ENCODE measurements at regions not wholly inside any gene's neighbourhood (a gene's known extent, or its start where the extent isn't known, plus 50 kb on each side); places are given as distances from the start of the nearest gene placed in this dataset.

DNA sequence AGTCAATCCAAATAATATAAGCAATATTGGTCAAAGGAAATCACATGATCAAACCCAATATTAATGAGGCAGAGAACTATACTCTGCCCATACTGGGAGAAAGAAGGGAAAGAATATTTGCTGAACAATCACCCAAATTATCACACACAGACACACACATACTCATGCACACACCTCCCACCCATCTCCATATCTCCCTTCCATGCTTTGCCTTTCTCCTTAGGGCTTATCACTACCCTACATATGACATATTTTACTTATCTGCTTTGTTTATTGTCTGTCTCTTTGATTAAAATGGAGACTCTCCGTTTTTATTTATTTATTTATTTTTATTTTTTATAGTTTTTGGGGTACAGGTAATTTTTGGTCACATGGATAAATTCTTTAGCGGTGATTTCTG lies 112.9 kb upstream of the NHS start:
- Histone ChIP-seq H3K9ac (replicated peaks in 1 of 4; ENCODE audit: extremely low read depth in 1 of 4, low read depth in 3 of 4, low read length in 3 of 4) (no peak overlapping the region), H2BK120ac (replicated peaks; ENCODE audit: low read depth, low read length) (no peak overlapping the region), H3K4me2 (ENCODE audit: insufficient read depth in 1 of 2, low read depth in 2 of 2, low read length in 2 of 2) (no peak overlapping the region), H2BK15ac (ENCODE audit: low read length) (no peak overlapping the region), H3K23ac (ENCODE audit: insufficient read length) (no peak overlapping the region), H2BK12ac (ENCODE audit: low read depth, low read length) (no peak overlapping the region), H3K27ac (ENCODE audit: low read depth, low read length) (no peak overlapping the region), H4K91ac (replicated peaks; ENCODE audit: insufficient read length, low read length) (no peak overlapping the region), H3K56ac (replicated peaks; ENCODE audit: insufficient read length, low read depth, low read length) (no peak overlapping the region), H3K36me3 (ENCODE audit: control insufficient read depth in 2 of 4, insufficient read depth in 4 of 4, low read length in 3 of 4) (no peaks in the 10 kb centered on the region), H3K18ac (ENCODE audit: extremely low read depth, low read length) (no peak overlapping the region), H2AFZ (ENCODE audit: low read length) (no peak overlapping the region), H3K79me1 (ENCODE audit: low read depth, low read length) (no peaks in the 10 kb centered on the region), H4K8ac (ENCODE audit: extremely low read depth, insufficient read depth, low read length) (no peak overlapping the region), H3K14ac (ENCODE audit: insufficient read length) (no peak overlapping the region), H2BK20ac (ENCODE audit: low read length) (no peak overlapping the region), H2BK5ac (ENCODE audit: low read depth, low read length) (no peak overlapping the region), H3K4ac (replicated peaks; ENCODE audit: insufficient read length, low read depth, low read length) (no peak overlapping the region), H2AK5ac (ENCODE audit: low read depth, low read length) (no peak overlapping the region), H4K5ac (ENCODE audit: insufficient read length, low read depth, low read length) (no peak overlapping the region), H4K20me1 (replicated peaks in 1 of 2; ENCODE audit: control insufficient read depth in 1 of 2, insufficient read depth in 2 of 2, low read length in 2 of 2) (no peaks in the 10 kb centered on the region), H3K23me2 (ENCODE audit: low read depth, low read length) (no peaks in the 10 kb centered on the region), H3K4me1 (replicated peaks in 1 of 4; ENCODE audit: control insufficient read depth in 3 of 4, insufficient read depth in 4 of 4, low read length in 3 of 4) (no peaks in the 10 kb centered on the region), H3K79me2 (ENCODE audit: control insufficient read depth in 1 of 2, insufficient read depth in 2 of 2, low read length in 2 of 2) (no peaks in the 10 kb centered on the region), H3K27me3 (replicated peaks in 1 of 4; ENCODE audit: control insufficient read depth in 3 of 4, extremely low read depth in 1 of 4, insufficient read depth in 3 of 4, low read length in 3 of 4) (no peaks in the 10 kb centered on the region), H3K9me3 (ENCODE audit: insufficient read depth in 2 of 2, low read depth in 1 of 2, low read length in 1 of 2) (no peaks in the 10 kb centered on the region; a peak in 1 of 4 replicates), H3K4me3 (ENCODE audit: extremely low read depth in 1 of 4, insufficient read depth in 2 of 4, low read depth in 3 of 4, low read length in 4 of 4) (no peak overlapping the region)
- WGBS, 2 experiments (ENCODE audit: extremely low coverage in 1 of 2, insufficient coverage in 1 of 2, insufficient read length in 1 of 2, insufficient replicate concordance in 2 of 2, low coverage in 1 of 2, low lambda C conversion rate in 2 of 2, missing lambda C conversion rate in 1 of 2): 92% methylated on average over 2 of the region's 2 CpGs; no CpG with 5 or more reads in 1 of the 2 experiments
- no peak for DNase-seq (ENCODE audit: low read depth in 1 of 2, low spot score in 2 of 2)
- no peak for FAIRE-seq
- TF ChIP-seq NRF1 (IDR thresholded peaks at IDR 0.05; ENCODE audit: low read depth, low read length) (no peak), TBP (IDR thresholded peaks at IDR 0.05; ENCODE audit: low read depth, low read length) (no peak), YY1 (IDR thresholded peaks at IDR 0.05; ENCODE audit: low read depth, low read length) (no peak), BCL11A (IDR thresholded peaks at IDR 0.05; ENCODE audit: low read depth in 2 of 2, low read length in 2 of 2) (no peak), BACH1 (IDR thresholded peaks at IDR 0.05; ENCODE audit: low read length) (no peak), CHD1 (IDR thresholded peaks at IDR 0.05; ENCODE audit: low read depth, low read length) (no peak), POLR2AphosphoS5 (IDR thresholded peaks at IDR 0.05; ENCODE audit: low read depth, low read length) (no peak), RNF2 (IDR thresholded peaks at IDR 0.05; ENCODE audit: borderline replicate concordance, low read depth, low read length, missing control alignments, poor library complexity, severe bottlenecking) (no peak), POU5F1 (IDR thresholded peaks at IDR 0.05; ENCODE audit: low read depth, low read length) (no peak), SP4 (IDR thresholded peaks at IDR 0.05; ENCODE audit: low read length) (no peak), TEAD4 (IDR thresholded peaks at IDR 0.05; ENCODE audit: low read depth, low read length) (no peak), TAF7 (optimal IDR thresholded peaks at IDR 0.05; ENCODE audit: borderline replicate concordance, low read depth, low read length) (no peak)
- TF ChIP-seq, protein P1, sequence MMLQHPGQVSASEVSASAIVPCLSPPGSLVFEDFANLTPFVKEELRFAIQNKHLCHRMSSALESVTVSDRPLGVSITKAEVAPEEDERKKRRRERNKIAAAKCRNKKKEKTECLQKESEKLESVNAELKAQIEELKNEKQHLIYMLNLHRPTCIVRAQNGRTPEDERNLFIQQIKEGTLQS (IDR thresholded peaks at IDR 0.05; ENCODE audit: insufficient read depth, low read depth, low read length): no peak
- ChIA-PET CTCF (ENCODE audit: partially characterized antibody) (no interaction called here), POLR2A (ENCODE audit: partially characterized antibody) (no interaction called here)

Measured in H1 (cell line).